ENCODE measurements at regions not wholly inside any gene's neighbourhood (a gene's known extent, or its start where the extent isn't known, plus 50 kb on each side); places are given as distances from the start of the nearest gene placed in this dataset.

DNA sequence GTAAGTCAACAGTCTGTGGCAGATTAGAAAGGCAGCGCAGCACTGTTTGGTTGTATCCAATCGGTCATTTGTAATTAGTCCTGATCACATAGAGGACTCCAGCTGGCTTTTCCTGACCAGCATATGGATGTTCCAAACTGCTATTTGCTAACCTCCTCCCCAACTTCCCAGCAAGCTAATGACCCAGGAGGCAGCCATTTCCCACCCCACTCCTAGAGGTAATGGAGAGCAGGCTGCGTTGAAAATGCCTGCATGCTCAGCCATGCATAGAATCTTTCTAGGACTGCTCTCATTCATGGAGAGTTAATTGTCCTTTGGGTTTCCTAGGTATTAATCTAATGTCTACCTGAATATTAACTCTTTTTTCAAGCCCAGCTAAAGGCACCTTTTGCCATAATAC lies 850.6 kb upstream of the WWC1 start:
- no peak overlapping the region for H3K4me3 ChIP-seq (ENCODE audit: low read depth, low read length)
- no peak for DNase-seq (ENCODE audit: low read depth)
- in situ Hi-C loops (cut with HindIII; ENCODE audit: low sequenced_read_pairs): no loop called here
- no peak for TF ChIP-seq CTCF (IDR thresholded peaks at IDR 0.05; ENCODE audit: low read depth, low read length, missing control alignments)

- in situ Hi-C loops (cut with HindIII; ENCODE audit: low sequenced_read_pairs): no loop called here
- TF ChIP-seq CTCF (IDR thresholded peaks at IDR 0.05; ENCODE audit: low read depth, low read length, missing control alignments): no peak
- peak; percentile 49 for DNase-seq (ENCODE audit: low read depth)
- H3K4me3 ChIP-seq (ENCODE audit: low read depth, low read length): no peak overlapping the region
These were observed 848.5 kb upstream of the WWC1 start for GRCh38 chr5:167442922-167443321.

DNA sequence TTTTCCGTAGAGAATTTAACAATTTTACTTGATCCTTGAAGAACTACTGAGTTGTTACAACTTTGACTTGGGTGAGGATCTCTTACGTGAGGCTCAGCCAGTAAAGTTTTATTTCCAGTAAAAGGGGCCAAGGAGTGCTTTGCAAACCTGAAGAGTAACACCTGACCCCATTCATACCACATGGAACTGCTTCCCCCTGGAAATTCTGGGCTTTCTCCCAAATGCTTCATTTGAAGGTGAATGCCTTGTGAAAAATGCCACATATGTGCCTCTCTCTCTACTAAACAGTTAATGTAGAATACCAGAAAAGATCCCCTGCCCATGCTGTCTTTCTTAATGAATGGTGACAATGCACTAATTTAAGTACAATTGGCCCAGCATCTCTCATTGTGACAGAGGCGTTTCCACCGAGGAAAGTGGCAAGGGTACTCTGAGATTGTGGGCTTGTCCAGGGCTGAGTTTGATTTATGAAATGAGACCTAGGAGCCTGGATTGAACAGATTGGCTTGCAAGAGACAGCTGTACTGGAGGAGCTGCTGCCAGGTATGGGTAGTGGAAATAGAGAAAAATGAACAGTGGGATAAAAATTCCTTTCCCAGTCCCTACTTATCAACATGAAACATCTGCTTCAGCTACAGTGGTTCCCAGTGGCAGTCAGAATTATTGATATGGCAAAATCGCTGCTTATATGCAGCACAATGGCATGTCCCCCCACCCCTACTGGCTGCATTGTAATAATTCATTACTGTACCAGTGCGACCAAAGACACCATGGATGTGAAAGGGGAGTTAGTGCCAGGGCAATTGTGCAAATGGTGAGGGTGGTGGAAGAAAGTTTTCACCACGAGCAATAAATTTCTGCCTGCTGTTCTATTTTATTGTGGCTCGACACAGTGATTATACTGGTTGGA lies 843.7 kb upstream of the WWC1 start:
- no peak overlapping the region for H3K4me3 ChIP-seq (ENCODE audit: low read depth, low read length)
- no peak for TF ChIP-seq CTCF (IDR thresholded peaks at IDR 0.05; ENCODE audit: low read depth, low read length, missing control alignments)
- no peak for DNase-seq (ENCODE audit: low read depth)
- in situ Hi-C loops (cut with HindIII; ENCODE audit: low sequenced_read_pairs): no loop called here

- no peak for DNase-seq (ENCODE audit: low read depth)
- in situ Hi-C loops (cut with HindIII; ENCODE audit: low sequenced_read_pairs): no loop called here
- no peak for TF ChIP-seq CTCF (IDR thresholded peaks at IDR 0.05; ENCODE audit: low read depth, low read length, missing control alignments)
These were observed 843.1 kb upstream of the WWC1 start for GRCh38 chr5:167448376-167448775.

DNA sequence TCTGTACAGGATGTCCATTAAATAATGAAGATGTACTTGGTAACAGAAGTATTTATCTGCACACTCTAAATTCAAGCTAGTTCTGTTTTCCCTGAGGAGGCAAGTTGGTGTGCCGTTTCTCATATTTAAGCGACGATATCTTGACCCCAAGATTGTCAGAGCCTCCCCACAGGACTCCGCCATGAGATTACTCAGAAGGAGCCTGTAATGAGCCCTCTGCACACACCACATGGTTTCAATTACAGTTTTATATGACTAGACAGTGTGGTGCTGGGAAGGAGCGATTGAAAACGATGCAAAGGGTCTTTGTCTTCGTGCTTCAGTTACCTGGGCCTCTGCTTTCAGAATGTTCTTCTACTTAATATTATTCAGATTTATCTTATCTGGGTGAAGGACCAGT lies 840.4 kb upstream of the WWC1 start:
- DNase-seq (ENCODE audit: low read depth): no peak
- in situ Hi-C loops (cut with HindIII; ENCODE audit: low sequenced_read_pairs): no loop called here
- no peak overlapping the region for H3K4me3 ChIP-seq (ENCODE audit: low read depth, low read length)
- no peak for TF ChIP-seq CTCF (IDR thresholded peaks at IDR 0.05; ENCODE audit: low read depth, low read length, missing control alignments)

More at GRCh38 chr5:167448376-167448775, 843.1 kb upstream of the WWC1 start:
- no peak overlapping the region for H3K4me3 ChIP-seq (ENCODE audit: low read depth, low read length)

DNA sequence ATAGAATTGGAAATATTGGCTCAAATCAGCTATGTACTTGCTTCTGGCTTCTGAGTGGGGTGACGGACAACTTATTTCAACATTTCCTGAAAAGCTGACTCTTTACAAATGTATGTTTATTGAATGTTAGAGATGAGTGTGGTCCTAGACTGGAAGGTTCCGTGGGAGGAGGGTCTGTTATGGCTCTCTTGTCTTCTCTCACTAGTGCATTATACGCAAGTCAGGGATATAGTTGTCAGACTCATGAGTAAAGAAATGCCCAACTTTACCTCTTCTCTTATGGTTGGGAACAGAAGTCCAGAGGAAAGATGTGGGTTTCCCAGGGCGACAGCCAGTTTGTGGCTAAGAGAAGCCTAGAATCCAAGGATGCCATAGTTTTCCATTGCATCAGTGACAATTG lies 839.3 kb upstream of the WWC1 start:
- no peak for TF ChIP-seq CTCF (IDR thresholded peaks at IDR 0.05; ENCODE audit: low read depth, low read length, missing control alignments)
- in situ Hi-C loops (cut with HindIII; ENCODE audit: low sequenced_read_pairs): no loop called here

More for the DNA sequence above, 839.3 kb upstream of the WWC1 start:
- DNase-seq (ENCODE audit: low read depth): no peak
- no peak overlapping the region for H3K4me3 ChIP-seq (ENCODE audit: low read depth, low read length)

Data from astrocyte of the cerebellum (primary cell).